HG02852 (cell line): ENCODE measurements at regions not wholly inside any gene's neighbourhood (a gene's known extent, or its start where the extent isn't known, plus 50 kb on each side); places are given as distances from the start of the nearest gene placed in this dataset.

Experiments used
- ATAC-seq: cut with Tn5 transposase; IDR thresholded peaks from one replicate; pipeline ENCODE4 v1.9.1; 2021; ENCODE audit warnings: mild to moderate bottlenecking, moderate library complexity; ENCODE audit not compliant: unreplicated experiment

GRCh38 chr2:555164-555922 is 121.9 kb downstream of the TMEM18 start:
- ATAC-seq = no peak

- no peak for ATAC-seq
Measured at GRCh38 chr2:554444-554843, 122.8 kb downstream of the TMEM18 start.

GRCh38 chr2:552906-553305 is 124.3 kb downstream of the TMEM18 start:
- no peak for ATAC-seq

GRCh38 chr2:551621-552020 is 125.6 kb downstream of the TMEM18 start:
- no peak for ATAC-seq

- no peak for ATAC-seq
Measured at GRCh38 chr2:550860-551567, 126.2 kb downstream of the TMEM18 start.

- no peak for ATAC-seq
Measured at GRCh38 chr2:545711-546650, 131.2 kb downstream of the TMEM18 start.

GRCh38 chr2:545228-545627 is 132.0 kb downstream of the TMEM18 start:
- ATAC-seq = no peak

GRCh38 chr2:538646-539045 is 138.6 kb downstream of the TMEM18 start:
- no peak for ATAC-seq

GRCh38 chr2:535222-535621 is 142.0 kb downstream of the TMEM18 start:
- ATAC-seq = no peak

- no peak for ATAC-seq
Measured at GRCh38 chr2:529852-530251, 147.4 kb downstream of the TMEM18 start.

GRCh38 chr2:529424-529823 is 147.8 kb downstream of the TMEM18 start:
- no peak for ATAC-seq

GRCh38 chr2:527581-527980 is 149.6 kb downstream of the TMEM18 start:
- ATAC-seq = no peak

GRCh38 chr2:526918-527317 is 150.3 kb downstream of the TMEM18 start:
- ATAC-seq = no peak

- ATAC-seq = no peak
Measured at GRCh38 chr2:525611-526010, 151.6 kb downstream of the TMEM18 start.

GRCh38 chr2:525021-525420 is 152.2 kb downstream of the TMEM18 start:
- no peak for ATAC-seq

- no peak for ATAC-seq
Measured at GRCh38 chr2:524442-524841, 152.8 kb downstream of the TMEM18 start.

GRCh38 chr2:523698-524270 is 153.4 kb downstream of the TMEM18 start:
- ATAC-seq = no peak

- ATAC-seq = no peak
Measured at GRCh38 chr2:522776-523175, 154.4 kb downstream of the TMEM18 start.

- no peak for ATAC-seq
Measured at GRCh38 chr2:521853-522530, 155.2 kb downstream of the TMEM18 start.

GRCh38 chr2:520663-521340 is 156.4 kb downstream of the TMEM18 start:
- ATAC-seq = no peak
